ENCODE measurements at regions not wholly inside any gene's neighbourhood (a gene's known extent, or its start where the extent isn't known, plus 50 kb on each side); places are given as distances from the start of the nearest gene placed in this dataset.

DNA sequence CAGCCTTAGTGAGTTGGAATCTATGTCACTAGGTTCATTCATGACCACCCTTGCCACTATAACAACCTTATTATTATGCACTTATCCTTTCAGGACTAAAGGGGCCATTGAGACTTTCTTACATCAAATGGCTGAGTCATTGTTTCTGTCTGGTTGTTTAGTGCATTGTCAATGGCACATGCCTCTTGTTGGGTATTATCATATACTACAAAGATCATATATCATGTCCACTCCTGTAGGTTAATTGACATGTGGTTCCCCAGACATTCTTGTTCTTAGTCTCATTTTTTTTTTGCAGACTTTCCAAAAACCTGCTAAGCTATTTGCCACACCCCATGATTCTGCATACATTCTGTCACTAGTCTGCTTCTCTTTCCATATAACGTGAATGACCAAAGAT is 66.7 kb upstream of the PRDM9 start:
- Histone ChIP-seq H3K23ac (ENCODE audit: insufficient read length, low read depth, low read length) (no peak overlapping the region), H4K20me1 (ENCODE audit: control insufficient read depth, insufficient read depth, insufficient read length) (no peaks in the 10 kb centered on the region), H2BK12ac (ENCODE audit: insufficient read length, low read depth, low read length) (no peak overlapping the region), H3K27me3 (ENCODE audit: insufficient read depth, low read length) (no peaks in the 10 kb centered on the region), H3K4me1 (ENCODE audit: insufficient read depth, low read length) (no peaks in the 10 kb centered on the region), H3K9ac (ENCODE audit: extremely low read depth, insufficient read length, low read length) (no peak overlapping the region), H3K56ac (ENCODE audit: insufficient read length, low read depth, low read length) (no peak overlapping the region), H3T11ph (ENCODE audit: low read length) (no peak overlapping the region), H4K5ac (ENCODE audit: insufficient read length, low read depth, low read length) (no peak overlapping the region), H2BK15ac (ENCODE audit: low read depth, low read length) (no peak overlapping the region), H2BK20ac (ENCODE audit: low read depth, low read length, poor library complexity, severe bottlenecking) (no peak overlapping the region), H2BK120ac (ENCODE audit: low read depth, low read length, poor library complexity, severe bottlenecking) (no peak overlapping the region), H2AK5ac (ENCODE audit: insufficient read length, low read length) (no peak overlapping the region), H2BK5ac (ENCODE audit: insufficient read length, low read length) (no peak overlapping the region), H3K4ac (ENCODE audit: low read depth, low read length) (no peak overlapping the region), H3K79me2 (ENCODE audit: insufficient read depth, low read length) (no peaks in the 10 kb centered on the region), H3K79me1 (ENCODE audit: insufficient read depth, low read depth, low read length, poor library complexity, severe bottlenecking) (no peaks in the 10 kb centered on the region), H4K91ac (ENCODE audit: insufficient read length, low read depth, low read length) (no peak overlapping the region), H3K23me2 (ENCODE audit: insufficient read length, low read depth, low read length, poor library complexity, severe bottlenecking) (no peaks in the 10 kb centered on the region), H3K14ac (ENCODE audit: insufficient read depth, low read length) (no peak overlapping the region), H3K18ac (ENCODE audit: insufficient read length, low read depth, low read length) (no peak overlapping the region), H2AFZ (ENCODE audit: low read length) (no peak overlapping the region), H4K8ac (replicated peaks; ENCODE audit: insufficient read length, low read depth, low read length) (no peak overlapping the region), H3K4me2 (ENCODE audit: insufficient read depth, insufficient read length, low read length) (no peak overlapping the region), H3K27ac (ENCODE audit: insufficient read length, low read depth, low read length) (no peak overlapping the region), H3K9me3 (ENCODE audit: control insufficient read depth, low read depth, low read length) (no peaks in the 10 kb centered on the region)
- Mint-ChIP-seq H3K9me3 (no peaks in the 10 kb centered on the region; a peak in 1 of 5 replicates), H3K27me3 (ENCODE audit: low read depth) (no peaks in the 10 kb centered on the region), H3K4me3 (no peak overlapping the region), H3K4me1 (no peaks in the 10 kb centered on the region), H3K36me3 (ENCODE audit: insufficient read depth in 1 of 3, low read depth in 3 of 3) (no peaks in the 10 kb centered on the region), H3K27ac (peak overlapping the region in 1 of 3 experiments; percentile 41; a peak in 1 of 7 replicates)
- no peak for DNase-seq
- WGBS (ENCODE audit: extremely low coverage, insufficient read length, low lambda C conversion rate): no CpG with 5 or more reads among the region's 1 CpG
- TF ChIP-seq, protein P1, sequence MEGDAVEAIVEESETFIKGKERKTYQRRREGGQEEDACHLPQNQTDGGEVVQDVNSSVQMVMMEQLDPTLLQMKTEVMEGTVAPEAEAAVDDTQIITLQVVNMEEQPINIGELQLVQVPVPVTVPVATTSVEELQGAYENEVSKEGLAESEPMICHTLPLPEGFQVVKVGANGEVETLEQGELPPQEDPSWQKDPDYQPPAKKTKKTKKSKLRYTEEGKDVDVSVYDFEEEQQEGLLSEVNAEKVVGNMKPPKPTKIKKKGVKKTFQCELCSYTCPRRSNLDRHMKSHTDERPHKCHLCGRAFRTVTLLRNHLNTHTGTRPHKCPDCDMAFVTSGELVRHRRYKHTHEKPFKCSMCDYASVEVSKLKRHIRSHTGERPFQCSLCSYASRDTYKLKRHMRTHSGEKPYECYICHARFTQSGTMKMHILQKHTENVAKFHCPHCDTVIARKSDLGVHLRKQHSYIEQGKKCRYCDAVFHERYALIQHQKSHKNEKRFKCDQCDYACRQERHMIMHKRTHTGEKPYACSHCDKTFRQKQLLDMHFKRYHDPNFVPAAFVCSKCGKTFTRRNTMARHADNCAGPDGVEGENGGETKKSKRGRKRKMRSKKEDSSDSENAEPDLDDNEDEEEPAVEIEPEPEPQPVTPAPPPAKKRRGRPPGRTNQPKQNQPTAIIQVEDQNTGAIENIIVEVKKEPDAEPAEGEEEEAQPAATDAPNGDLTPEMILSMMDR (conservative IDR thresholded peaks at IDR 0.05): no peak

All from H9 (cell line).